ENCODE measurements at regions not wholly inside any gene's neighbourhood (a gene's known extent, or its start where the extent isn't known, plus 50 kb on each side); places are given as distances from the start of the nearest gene placed in this dataset.
A peak's percentile ranks its signal among the peaks of the same experiment; 100 is the strongest.

DNA sequence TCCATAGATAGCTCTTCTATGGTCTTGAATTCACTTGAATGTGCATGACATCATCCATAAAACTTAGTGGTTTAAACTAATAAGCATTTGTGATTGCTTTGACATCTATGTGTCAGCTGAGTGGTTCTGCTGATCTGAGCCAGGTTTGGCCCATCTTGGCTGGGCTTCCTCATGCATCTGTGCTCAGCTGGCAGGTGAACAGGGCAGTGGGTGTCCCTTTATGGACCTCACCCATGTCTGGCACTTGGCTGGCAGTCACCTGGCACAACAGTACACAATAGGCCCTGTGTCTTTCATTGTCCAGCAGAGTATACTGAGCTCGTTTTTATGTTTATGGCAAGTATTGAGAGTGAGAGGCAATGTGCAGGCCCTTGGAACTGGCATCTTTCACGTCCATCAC, 73.7 kb upstream of the CNTN6 start:
- no peak overlapping the region for H3K4me3 ChIP-seq (ENCODE audit: severe bottlenecking)
- H3K36me3 ChIP-seq (ENCODE audit: low read depth), result no peaks in the 10 kb centered on the region
- H3K9me3 ChIP-seq (ENCODE audit: severe bottlenecking), result no peaks in the 10 kb centered on the region
- no peak overlapping the region for H3K27ac ChIP-seq (ENCODE audit: poor library complexity, severe bottlenecking)
- DNase-seq (ENCODE audit: low spot score), result no peak
- H3K27me3 ChIP-seq (ENCODE audit: insufficient read depth, poor library complexity, severe bottlenecking), result no peaks in the 10 kb centered on the region
- ATAC-seq (ENCODE audit: low read depth), result no peak
- TF ChIP-seq, protein P1, sequence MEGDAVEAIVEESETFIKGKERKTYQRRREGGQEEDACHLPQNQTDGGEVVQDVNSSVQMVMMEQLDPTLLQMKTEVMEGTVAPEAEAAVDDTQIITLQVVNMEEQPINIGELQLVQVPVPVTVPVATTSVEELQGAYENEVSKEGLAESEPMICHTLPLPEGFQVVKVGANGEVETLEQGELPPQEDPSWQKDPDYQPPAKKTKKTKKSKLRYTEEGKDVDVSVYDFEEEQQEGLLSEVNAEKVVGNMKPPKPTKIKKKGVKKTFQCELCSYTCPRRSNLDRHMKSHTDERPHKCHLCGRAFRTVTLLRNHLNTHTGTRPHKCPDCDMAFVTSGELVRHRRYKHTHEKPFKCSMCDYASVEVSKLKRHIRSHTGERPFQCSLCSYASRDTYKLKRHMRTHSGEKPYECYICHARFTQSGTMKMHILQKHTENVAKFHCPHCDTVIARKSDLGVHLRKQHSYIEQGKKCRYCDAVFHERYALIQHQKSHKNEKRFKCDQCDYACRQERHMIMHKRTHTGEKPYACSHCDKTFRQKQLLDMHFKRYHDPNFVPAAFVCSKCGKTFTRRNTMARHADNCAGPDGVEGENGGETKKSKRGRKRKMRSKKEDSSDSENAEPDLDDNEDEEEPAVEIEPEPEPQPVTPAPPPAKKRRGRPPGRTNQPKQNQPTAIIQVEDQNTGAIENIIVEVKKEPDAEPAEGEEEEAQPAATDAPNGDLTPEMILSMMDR (IDR thresholded peaks at IDR 0.05; ENCODE audit: poor library complexity, severe bottlenecking), result no peak
- no peaks in the 10 kb centered on the region for H3K4me1 ChIP-seq (ENCODE audit: insufficient read depth, poor library complexity, severe bottlenecking)

DNA sequence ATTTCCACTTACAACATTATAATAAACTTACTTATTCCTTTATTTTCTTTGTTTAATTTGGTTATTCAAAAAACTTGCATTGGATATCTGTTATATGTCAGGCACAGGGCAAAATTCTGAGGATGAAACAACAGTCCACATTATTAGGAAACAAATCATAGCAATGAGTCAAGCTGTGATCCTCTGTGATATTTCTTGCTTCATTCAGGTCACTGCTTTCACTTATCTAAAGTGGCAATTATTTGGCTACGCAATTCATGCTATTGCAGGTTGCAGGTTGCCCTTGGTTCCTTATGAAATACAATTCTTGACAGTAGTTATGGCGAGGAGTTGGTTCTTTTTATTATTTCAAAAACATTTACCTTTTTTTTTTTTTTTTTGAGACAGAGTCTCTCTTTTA, 66.4 kb upstream of the CNTN6 start:
- TF ChIP-seq, protein P1 (IDR thresholded peaks at IDR 0.05; ENCODE audit: poor library complexity, severe bottlenecking), result no peak
- no peak overlapping the region for H3K4me3 ChIP-seq (ENCODE audit: severe bottlenecking)
- H3K27ac ChIP-seq (ENCODE audit: poor library complexity, severe bottlenecking), result no peak overlapping the region
- H3K36me3 ChIP-seq (ENCODE audit: low read depth), result no peaks in the 10 kb centered on the region
- H3K27me3 ChIP-seq (ENCODE audit: insufficient read depth, poor library complexity, severe bottlenecking), result no peaks in the 10 kb centered on the region
- H3K4me1 ChIP-seq (ENCODE audit: insufficient read depth, poor library complexity, severe bottlenecking), result no peaks in the 10 kb centered on the region
- no peak for DNase-seq (ENCODE audit: low spot score)
- ATAC-seq (ENCODE audit: low read depth), result no peak
- H3K9me3 ChIP-seq (ENCODE audit: severe bottlenecking), result no peaks in the 10 kb centered on the region

DNA sequence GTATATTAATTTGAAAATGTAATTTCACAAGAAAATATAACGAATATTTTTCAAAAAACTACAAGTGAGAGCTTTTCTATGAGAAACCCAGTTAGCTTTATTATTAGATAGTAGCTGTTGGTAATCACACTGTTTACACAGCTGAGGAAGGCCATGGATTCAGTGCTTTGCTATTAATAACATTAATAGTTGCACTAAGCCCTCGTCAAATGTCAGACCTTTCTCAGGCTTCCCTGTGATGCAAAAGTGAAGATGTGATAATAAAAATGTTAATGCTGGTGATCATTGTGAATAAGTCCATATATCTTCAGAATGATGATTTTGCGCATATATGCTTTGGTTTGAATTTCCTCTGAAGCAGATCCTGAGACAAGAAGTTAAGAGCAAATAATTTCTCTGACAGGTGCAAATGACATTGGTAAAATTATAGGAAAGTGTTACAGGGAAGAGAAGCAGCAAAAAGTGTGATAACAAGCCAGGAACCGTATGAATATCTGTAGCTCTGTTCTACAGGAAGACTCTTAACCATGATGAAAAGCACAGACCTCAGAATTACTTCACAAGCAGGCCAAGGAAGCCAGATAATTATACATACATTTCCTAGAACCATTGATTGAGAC, 56.5 kb upstream of the CNTN6 start:
- Histone ChIP-seq H3K36me3 (ENCODE audit: low read depth) (no peaks in the 10 kb centered on the region), H3K4me3 (ENCODE audit: severe bottlenecking) (no peak overlapping the region), H3K27ac (ENCODE audit: poor library complexity, severe bottlenecking) (no peak overlapping the region), H3K27me3 (ENCODE audit: insufficient read depth, poor library complexity, severe bottlenecking) (no peaks in the 10 kb centered on the region), H3K9me3 (ENCODE audit: severe bottlenecking) (no peaks in the 10 kb centered on the region), H3K4me1 (ENCODE audit: insufficient read depth, poor library complexity, severe bottlenecking) (no peaks in the 10 kb centered on the region)
- DNase-seq (ENCODE audit: low spot score) (no peak), ATAC-seq (ENCODE audit: low read depth) (no peak)
- TF ChIP-seq, protein P1 (IDR thresholded peaks at IDR 0.05; ENCODE audit: poor library complexity, severe bottlenecking), result no peak

DNA sequence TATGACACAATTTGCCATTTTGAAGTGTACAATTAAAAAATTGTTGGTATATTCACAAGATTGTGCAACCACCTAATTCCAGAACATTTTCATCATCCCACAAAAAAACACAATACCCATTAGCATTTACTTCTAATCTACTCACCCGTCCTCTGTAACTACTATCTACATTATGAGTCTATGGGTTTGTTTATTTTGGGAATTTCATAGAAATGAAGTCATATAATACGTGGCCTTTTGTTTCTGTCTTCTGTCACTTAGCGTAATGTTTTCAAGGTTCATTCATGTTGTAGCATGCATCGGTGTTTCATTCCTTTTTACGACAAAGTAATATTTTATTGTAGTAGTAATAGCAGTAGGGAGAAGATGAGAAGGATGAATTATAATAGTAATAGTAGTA, 55.2 kb upstream of the CNTN6 start:
- ATAC-seq (ENCODE audit: low read depth) (0 out of 3 replicates have a peak, but pooled peaks have one; percentile 27), DNase-seq (ENCODE audit: low spot score) (no peak)
- Histone ChIP-seq H3K9me3 (ENCODE audit: severe bottlenecking) (no peaks in the 10 kb centered on the region), H3K36me3 (ENCODE audit: low read depth) (no peaks in the 10 kb centered on the region), H3K27me3 (ENCODE audit: insufficient read depth, poor library complexity, severe bottlenecking) (no peaks in the 10 kb centered on the region), H3K27ac (ENCODE audit: poor library complexity, severe bottlenecking) (no peak overlapping the region), H3K4me1 (ENCODE audit: insufficient read depth, poor library complexity, severe bottlenecking) (no peaks in the 10 kb centered on the region), H3K4me3 (ENCODE audit: severe bottlenecking) (no peak overlapping the region)
- TF ChIP-seq, protein P1 (IDR thresholded peaks at IDR 0.05; ENCODE audit: poor library complexity, severe bottlenecking), result no peak

Data from RWPE2 (cell line).